Left renal cortex interstitium (tissue), 4 donors: ENCODE measurements at regions not wholly inside any gene's neighbourhood (a gene's known extent, or its start where the extent isn't known, plus 50 kb on each side); places are given as distances from the start of the nearest gene placed in this dataset.
"Not testable (repeated sequence)": the region's sequence is repeated elsewhere in the genome, so short reads cannot be mapped to it uniquely, and the experiment has no call there.

Source experiments
- DNase-seq, 4 donors: peaks; one replicate each; pipeline ENCODE4 v3.0.0-alpha.2; 2013; ENCODE audit warnings: low read depth in 4 of 4, low spot score in 2 of 4, missing footprints in 1 of 4

GRCh38 chr12:88743946-88744685 is 163.8 kb upstream of the KITLG start:
- no peak for DNase-seq

DNA sequence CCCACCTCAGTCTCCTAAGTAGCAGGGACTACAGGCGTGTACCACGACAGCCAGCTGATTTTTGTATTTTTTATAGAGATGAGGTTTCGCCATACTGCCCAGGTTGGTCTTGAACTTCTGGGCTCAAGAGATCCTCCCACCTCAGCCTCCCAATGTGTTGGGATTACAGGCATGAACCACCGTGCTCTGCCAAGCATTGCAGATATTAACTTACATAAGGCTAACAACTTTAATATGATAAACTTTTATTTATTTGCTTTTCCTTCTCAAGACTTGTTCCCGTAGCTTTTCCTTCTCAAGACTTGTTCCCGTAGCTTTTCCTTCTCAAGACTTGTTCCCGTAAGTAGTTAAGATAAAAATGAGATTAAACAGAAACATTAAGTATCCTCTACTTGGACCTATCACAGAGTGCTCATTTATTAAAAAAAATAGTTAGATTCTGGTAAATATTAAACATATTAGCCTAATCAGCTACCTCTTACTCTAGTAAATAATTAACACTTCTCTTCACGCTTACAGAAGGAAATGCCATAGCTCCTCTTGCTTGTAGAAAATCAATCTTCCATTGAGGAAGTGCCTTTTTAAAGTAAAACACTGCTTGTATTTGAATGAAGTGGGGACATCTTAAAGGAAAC is 157.7 kb upstream of the KITLG start:
- peak in 1 of 4 donors; percentile 6 for DNase-seq

DNA sequence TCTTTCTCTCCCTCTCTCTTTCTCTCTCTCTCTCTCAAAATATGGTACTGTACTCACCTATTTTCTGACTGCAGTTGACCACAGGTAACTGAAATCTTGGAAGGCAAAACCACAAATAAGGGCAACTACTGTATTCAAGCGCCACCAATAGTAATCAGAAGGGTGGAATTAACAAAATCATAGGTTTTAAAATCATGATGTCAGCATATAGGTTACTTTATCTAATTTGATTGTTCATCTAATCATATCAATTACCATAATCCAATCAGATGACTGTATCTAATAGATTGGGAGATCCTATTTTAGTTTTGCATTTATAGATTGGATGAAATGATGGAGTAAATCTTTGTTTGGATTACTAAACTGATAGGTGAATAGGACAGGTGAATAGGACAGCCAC is 155.8 kb upstream of the KITLG start:
- DNase-seq, result no peak

DNA sequence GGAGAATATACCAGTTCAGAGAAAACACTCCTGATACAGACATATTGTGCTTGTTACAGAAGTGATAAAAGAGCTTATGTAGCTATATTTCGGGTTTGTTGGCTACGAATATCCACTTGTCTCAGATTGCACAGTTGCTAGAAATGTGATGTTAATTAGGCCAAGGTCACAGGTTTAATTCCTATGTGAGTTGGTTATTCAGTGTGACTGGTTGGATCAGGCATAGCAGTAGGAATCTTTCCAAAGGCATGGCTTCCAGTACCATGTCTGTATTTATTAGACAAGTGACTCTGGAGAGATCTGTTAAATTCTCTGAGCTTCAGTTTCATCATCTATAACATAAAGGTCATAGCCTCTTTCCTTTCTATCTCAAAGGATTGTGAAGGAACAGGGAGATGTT is 152.7 kb upstream of the KITLG start:
- DNase-seq, result no peak

DNA sequence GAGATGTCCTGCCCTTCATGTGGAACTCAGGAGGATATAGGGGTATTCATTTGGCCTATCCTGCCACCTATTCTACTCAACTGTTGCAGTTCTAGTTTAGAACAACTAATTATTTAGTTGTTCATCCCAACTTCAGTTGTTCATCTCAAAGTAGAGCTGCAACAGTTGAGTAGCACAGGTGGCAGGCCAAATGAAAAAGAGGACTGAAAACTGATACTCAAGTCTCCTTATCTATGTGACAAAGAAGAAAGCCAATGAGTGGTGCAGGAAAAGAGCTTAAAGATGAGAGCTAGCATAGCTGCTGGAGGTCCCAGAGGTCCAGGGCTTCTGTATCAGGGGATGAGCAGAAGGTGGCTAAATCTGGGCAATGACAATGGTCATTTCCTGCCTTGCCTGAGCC is 148.9 kb upstream of the KITLG start:
- no peak for DNase-seq

- no peak for DNase-seq
Observed at GRCh38 chr12:88726806-88727720, 146.8 kb upstream of the KITLG start.

DNA sequence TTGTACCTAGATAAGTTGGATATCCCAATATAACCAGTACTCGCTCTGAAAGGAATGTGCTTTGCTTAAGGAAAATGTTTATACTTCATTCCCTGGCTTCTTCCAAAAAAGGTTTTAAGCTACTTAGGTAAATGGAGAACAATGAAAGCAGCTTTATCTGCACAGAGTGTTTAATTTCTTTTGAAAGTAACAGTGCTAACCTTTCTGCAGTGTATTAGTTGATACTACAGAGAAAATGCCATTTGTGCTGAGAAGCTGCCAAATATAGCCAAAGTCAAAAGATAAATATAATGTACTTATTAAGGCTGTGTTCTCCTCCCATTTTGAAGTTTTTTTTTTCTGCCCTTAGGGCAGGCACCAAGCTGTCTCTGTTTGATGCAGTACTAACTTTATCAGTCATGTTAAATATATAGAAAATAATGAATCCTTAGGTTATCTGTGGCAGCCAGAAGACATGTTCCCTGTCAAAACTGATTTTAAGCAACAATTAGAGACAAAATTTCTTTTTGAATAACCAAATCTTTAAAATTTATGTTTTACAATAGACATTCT is 145.4 kb upstream of the KITLG start:
- no peak for DNase-seq

- no peak for DNase-seq
Observed at GRCh38 chr12:88723219-88723618, 142.9 kb upstream of the KITLG start.

DNA sequence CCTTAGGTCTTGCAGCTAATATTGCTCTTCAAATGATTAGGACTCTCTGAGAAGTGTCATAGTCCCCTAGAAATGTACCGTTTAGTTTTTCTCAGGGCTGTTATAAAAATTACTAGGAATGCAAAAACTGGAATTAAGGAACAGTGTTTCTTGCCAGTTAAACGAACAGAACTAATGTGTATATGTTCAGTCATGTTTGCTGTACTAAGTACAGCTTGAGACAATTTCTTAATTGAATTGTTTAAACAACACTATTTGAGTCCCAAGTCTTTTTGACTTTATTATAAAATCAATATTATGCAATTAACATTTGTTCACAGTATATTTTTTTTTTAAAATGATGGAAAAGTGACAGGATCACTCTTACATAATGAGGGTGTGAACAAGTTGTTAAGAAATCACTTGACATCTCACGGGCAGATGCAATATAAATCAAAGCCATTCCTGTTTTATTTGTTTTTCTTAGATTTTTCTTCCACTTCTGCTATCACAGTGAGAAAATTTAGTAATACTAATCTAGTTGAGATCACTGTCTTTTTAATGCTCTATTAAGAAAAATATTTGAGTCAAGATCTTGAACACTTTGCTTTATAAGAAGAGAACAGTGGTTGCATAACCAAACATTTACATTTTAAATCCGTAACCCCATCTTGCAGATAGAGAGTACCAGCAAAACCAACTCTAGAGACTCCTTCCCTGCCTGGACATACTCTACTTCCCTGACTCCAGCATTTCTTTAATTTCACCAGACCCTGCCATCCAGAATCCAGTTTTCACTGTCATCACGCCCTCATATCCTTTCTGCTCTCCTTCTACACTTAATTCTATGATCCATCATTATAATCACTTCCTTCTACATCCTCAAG is 140.7 kb upstream of the KITLG start:
- DNase-seq, result no peak

- no peak for DNase-seq
Observed at GRCh38 chr12:88720231-88720630, 140.0 kb upstream of the KITLG start.

DNA sequence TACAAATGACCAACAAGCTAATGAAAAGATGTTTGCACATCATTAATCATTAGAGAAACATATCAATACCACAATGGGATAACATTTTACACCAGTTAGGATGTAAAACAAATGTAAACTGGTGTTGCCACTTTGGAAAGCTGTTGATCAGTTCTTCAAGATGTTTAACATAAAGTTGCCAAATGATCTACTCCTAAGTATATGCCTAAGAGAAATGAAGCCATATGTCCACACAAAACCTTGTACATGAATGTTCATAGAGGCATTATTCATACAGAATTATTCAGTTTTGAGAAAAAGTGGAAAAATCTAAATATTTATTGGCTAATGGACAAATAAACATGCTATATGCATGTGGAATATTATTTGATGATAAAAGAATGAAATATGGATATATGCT is 136.9 kb upstream of the KITLG start:
- DNase-seq, result no peak

GRCh38 chr12:88716240-88716639 is 136.0 kb upstream of the KITLG start:
- no peak for DNase-seq

GRCh38 chr12:88715673-88716072 is 135.4 kb upstream of the KITLG start:
- DNase-seq, result no peak

- DNase-seq, result not testable (repeated sequence)
Observed at GRCh38 chr12:88714263-88714882, 134.1 kb upstream of the KITLG start.

- DNase-seq, result no peak
Observed at GRCh38 chr12:88707800-88708199, 127.5 kb upstream of the KITLG start.

DNA sequence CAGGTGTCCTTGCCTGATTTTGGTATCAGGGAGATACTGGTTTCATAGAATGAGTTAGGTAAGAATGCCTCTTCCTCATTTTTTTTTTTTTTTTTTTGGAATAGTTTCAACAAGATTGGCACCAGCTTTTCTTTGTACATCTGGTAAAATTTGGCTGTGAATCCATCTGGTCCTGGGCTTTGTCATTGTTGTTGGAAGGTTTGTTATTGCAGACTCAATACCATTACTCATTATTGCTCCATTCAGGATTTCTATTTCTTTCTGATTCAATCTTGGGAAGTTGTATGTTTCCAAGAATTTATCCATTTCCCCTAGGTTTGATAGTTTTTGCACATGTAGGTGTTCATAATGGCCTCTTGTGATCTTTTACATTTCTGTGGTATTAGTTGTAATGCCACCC is 126.0 kb upstream of the KITLG start:
- DNase-seq, result no peak

DNA sequence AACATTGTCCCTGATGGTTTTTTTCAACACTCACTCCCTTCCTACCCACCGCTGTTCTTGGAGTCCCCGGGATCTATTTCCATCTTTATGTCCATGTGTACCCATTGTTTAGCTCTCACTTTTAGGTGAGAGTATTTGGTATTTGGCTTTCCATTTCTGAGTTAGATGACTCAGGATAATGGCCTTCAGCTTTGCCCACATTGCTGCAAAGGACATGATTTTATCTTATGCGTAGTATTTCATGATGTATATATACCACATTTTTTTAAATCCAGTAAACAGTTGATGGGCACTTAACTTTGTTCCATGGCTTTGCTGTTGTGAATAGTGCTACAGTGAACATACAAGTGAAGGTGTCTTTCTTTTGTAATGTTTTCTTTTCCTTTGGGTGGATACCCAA is 123.5 kb upstream of the KITLG start:
- no peak for DNase-seq

DNA sequence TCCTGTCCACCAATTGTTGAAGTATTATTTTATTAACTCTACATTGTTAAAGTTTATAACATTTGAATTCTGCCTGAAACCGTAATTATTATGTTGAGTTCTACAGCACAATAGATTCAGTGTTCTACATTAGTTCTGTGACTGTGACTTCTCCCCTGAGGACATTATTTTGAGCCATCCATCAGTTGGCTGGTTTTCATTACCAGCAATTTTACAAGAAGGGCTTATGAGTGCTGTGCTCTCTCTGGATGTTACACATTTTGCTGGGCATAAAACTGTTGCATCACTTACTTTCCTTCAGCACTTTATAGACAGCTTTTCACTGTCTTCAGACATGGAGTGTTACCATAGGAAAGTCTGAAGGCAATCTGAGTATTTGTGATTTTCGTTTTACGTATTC is 118.2 kb upstream of the KITLG start:
- DNase-seq, result no peak

DNA sequence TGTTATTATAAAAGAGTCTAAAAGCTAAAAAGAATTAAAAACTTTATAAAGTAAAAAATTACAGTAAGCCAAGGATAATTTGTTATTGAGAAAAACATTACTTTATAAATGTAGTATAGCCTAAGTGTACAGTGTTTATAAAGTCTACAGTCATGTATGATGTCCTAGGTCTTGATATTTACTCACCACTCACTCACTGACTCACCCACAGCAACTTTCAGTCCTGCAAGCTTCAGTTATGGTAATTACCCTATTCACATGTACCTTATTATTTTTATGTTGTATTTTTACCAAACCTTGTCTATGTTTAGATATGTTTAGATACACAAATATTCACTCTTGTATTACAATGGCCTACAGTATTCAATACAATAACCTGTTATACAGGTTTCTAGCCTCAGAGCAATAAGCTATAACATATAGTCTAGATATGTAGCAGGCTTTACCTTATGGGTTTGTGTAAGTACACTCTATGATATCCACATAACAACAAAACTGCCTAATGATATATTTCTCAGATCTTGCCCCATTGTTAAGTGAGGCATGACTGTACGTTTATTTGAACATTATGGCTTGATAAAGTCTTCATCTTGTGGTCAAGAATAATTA is 113.7 kb upstream of the KITLG start:
- DNase-seq, result no peak
